Dermis microvascular lymphatic vessel endothelial cell (primary cell): ENCODE measurements at regions not wholly inside any gene's neighbourhood (a gene's known extent, or its start where the extent isn't known, plus 50 kb on each side); places are given as distances from the start of the nearest gene placed in this dataset.
A peak's percentile ranks its signal among the peaks of the same experiment; 100 is the strongest.

ENCODE experiments used
- DNase-seq, 2 donors: peaks; one replicate each; pipeline versions ENCODE4 v3.0.0 to v3.0.0-alpha.2; 2010; ENCODE audit warnings: low read depth in 2 of 2

GRCh38 chr2:47266939-47267710 lies 90.8 kb upstream of the CALM2 start:
- DNase-seq: no peak

GRCh38 chr2:47265751-47266231 lies 89.5 kb upstream of the CALM2 start:
- DNase-seq: peak in 1 of 2 donors; percentile 33

GRCh38 chr2:47265158-47265557 lies 88.8 kb upstream of the CALM2 start:
- no peak for DNase-seq

GRCh38 chr2:47264686-47265085 lies 88.4 kb upstream of the CALM2 start:
- DNase-seq: no peak

- no peak for DNase-seq
Observed at GRCh38 chr2:47264143-47264542, 87.8 kb upstream of the CALM2 start.

- DNase-seq: no peak
Observed at GRCh38 chr2:47262657-47263056, 86.3 kb upstream of the CALM2 start.

- DNase-seq: no peak
Observed at GRCh38 chr2:47260971-47261370, 84.7 kb upstream of the CALM2 start.

GRCh38 chr2:47259829-47260228 lies 83.5 kb upstream of the CALM2 start:
- DNase-seq: no peak

GRCh38 chr2:47257946-47258348 lies 81.6 kb upstream of the CALM2 start:
- no peak for DNase-seq

GRCh38 chr2:47256416-47257087 lies 80.2 kb upstream of the CALM2 start:
- no peak for DNase-seq

- no peak for DNase-seq
Observed at GRCh38 chr2:47255794-47256193, 79.5 kb upstream of the CALM2 start.

GRCh38 chr2:47254464-47254863 lies 78.2 kb upstream of the CALM2 start:
- DNase-seq: no peak

- no peak for DNase-seq
Observed at GRCh38 chr2:47253447-47253846, 77.1 kb upstream of the CALM2 start.

GRCh38 chr2:47251404-47251675 lies 75.0 kb upstream of the CALM2 start:
- DNase-seq: no peak

- DNase-seq: no peak
Observed at GRCh38 chr2:47250586-47251403, 74.5 kb upstream of the CALM2 start.

- no peak for DNase-seq
Observed at GRCh38 chr2:47249931-47250330, 73.6 kb upstream of the CALM2 start.

- DNase-seq: no peak
Observed at GRCh38 chr2:47249157-47249900, 73.0 kb upstream of the CALM2 start.

GRCh38 chr2:47243596-47244323 lies 67.4 kb upstream of the CALM2 start:
- no peak for DNase-seq

- DNase-seq: no peak
Observed at GRCh38 chr2:47241715-47242114, 65.4 kb upstream of the CALM2 start.

- no peak for DNase-seq
Observed at GRCh38 chr2:47239119-47239969, 63.0 kb upstream of the CALM2 start.
